ENCODE measurements at regions not wholly inside any gene's neighbourhood (a gene's known extent, or its start where the extent isn't known, plus 50 kb on each side); places are given as distances from the start of the nearest gene placed in this dataset.

GRCh38 chr6:33967966-33968724, 164.3 kb upstream of the MLN start:
- no peak for DNase-seq (ENCODE audit: low read depth in 2 of 2, low spot score in 1 of 2)

GRCh38 chr6:33967265-33967767, 163.5 kb upstream of the MLN start:
- no peak for DNase-seq (ENCODE audit: low read depth in 2 of 2, low spot score in 1 of 2)

- DNase-seq (ENCODE audit: low read depth in 2 of 2, low spot score in 1 of 2), result no peak
Measured at GRCh38 chr6:33966536-33966935, 162.7 kb upstream of the MLN start.

- no peak for DNase-seq (ENCODE audit: low read depth in 2 of 2, low spot score in 1 of 2)
Measured at GRCh38 chr6:33965766-33966165, 162.0 kb upstream of the MLN start.

GRCh38 chr6:33964387-33964786, 160.6 kb upstream of the MLN start:
- DNase-seq (ENCODE audit: low read depth in 2 of 2, low spot score in 1 of 2), result no peak

GRCh38 chr6:33963136-33963750, 159.4 kb upstream of the MLN start:
- DNase-seq (ENCODE audit: low read depth in 2 of 2, low spot score in 1 of 2), result no peak

GRCh38 chr6:33962246-33963027, 158.6 kb upstream of the MLN start:
- DNase-seq (ENCODE audit: low read depth in 2 of 2, low spot score in 1 of 2), result no peak

GRCh38 chr6:33961691-33962090, 157.9 kb upstream of the MLN start:
- DNase-seq (ENCODE audit: low read depth in 2 of 2, low spot score in 1 of 2), result no peak

- DNase-seq (ENCODE audit: low read depth in 2 of 2, low spot score in 1 of 2), result no peak
Measured at GRCh38 chr6:33960345-33961313, 156.8 kb upstream of the MLN start.

GRCh38 chr6:33959661-33960344, 156.0 kb upstream of the MLN start:
- DNase-seq (ENCODE audit: low read depth in 2 of 2, low spot score in 1 of 2), result no peak

GRCh38 chr6:33959329-33959651, 155.5 kb upstream of the MLN start:
- DNase-seq (ENCODE audit: low read depth in 2 of 2, low spot score in 1 of 2), result no peak

- no peak for DNase-seq (ENCODE audit: low read depth in 2 of 2, low spot score in 1 of 2)
Measured at GRCh38 chr6:33958526-33959328, 154.9 kb upstream of the MLN start.

GRCh38 chr6:33957892-33958525, 154.2 kb upstream of the MLN start:
- no peak for DNase-seq (ENCODE audit: low read depth in 2 of 2, low spot score in 1 of 2)

GRCh38 chr6:33957131-33957891, 153.5 kb upstream of the MLN start:
- DNase-seq (ENCODE audit: low read depth in 2 of 2, low spot score in 1 of 2), result no peak

- DNase-seq (ENCODE audit: low read depth in 2 of 2, low spot score in 1 of 2), result no peak
Measured at GRCh38 chr6:33956206-33956605, 152.4 kb upstream of the MLN start.

- no peak for DNase-seq (ENCODE audit: low read depth in 2 of 2, low spot score in 1 of 2)
Measured at GRCh38 chr6:33955566-33955965, 151.8 kb upstream of the MLN start.

- DNase-seq (ENCODE audit: low read depth in 2 of 2, low spot score in 1 of 2), result no peak
Measured at GRCh38 chr6:33954453-33954852, 150.7 kb upstream of the MLN start.

GRCh38 chr6:33953171-33953570, 149.4 kb upstream of the MLN start:
- no peak for DNase-seq (ENCODE audit: low read depth in 2 of 2, low spot score in 1 of 2)

Data from stimulated activated CD8-positive, alpha-beta memory T cell treated with anti-CD3 and anti-CD28 coated beads, Interleukin-4, amount 100 ng/mL, for 4 hours (primary cell).